Tibial nerve (tissue), 4 donors: ENCODE measurements at regions not wholly inside any gene's neighbourhood (a gene's known extent, or its start where the extent isn't known, plus 50 kb on each side); places are given as distances from the start of the nearest gene placed in this dataset.

ENCODE experiments used
- CTCF ChIP-seq, 5 experiments: fragments of 200-600 bp in 3 of 5; fragments of 450-650 bp in 2 of 5; sonication (generic) in 3 of 5; IDR thresholded peaks; one replicate each; pipeline ENCODE4 v1.5.1; 2016 to 2019; ENCODE audit warnings: antibody characterized with exemption in 5 of 5, mild to moderate bottlenecking in 3 of 5, moderate library complexity in 2 of 5
- EP300 ChIP-seq, 2 donors: sonication (generic); formaldehyde crosslinking; IDR thresholded peaks; one replicate each; pipeline ENCODE4 v1.6.1; 2017; ENCODE audit warnings: antibody characterized with exemption in 2 of 2, mild to moderate bottlenecking in 1 of 2
- POLR2A ChIP-seq, 2 donors: fragments of 450-650 bp; IDR thresholded peaks; one replicate each; pipeline ENCODE4 v1.6.1; 2017; ENCODE audit warnings: antibody characterized with exemption in 2 of 2, mild to moderate bottlenecking in 2 of 2, moderate library complexity in 2 of 2

- TF ChIP-seq CTCF (IDR thresholded peaks at IDR 0.05) (no peak), POLR2A (IDR thresholded peaks at IDR 0.05) (no peak), EP300 (IDR thresholded peaks at IDR 0.05) (no peak)
These were observed 149.9 kb upstream of the KLF4 start for GRCh38 chr9:107639426-107639825.
